PC-3 (cell line): ENCODE measurements at regions not wholly inside any gene's neighbourhood (a gene's known extent, or its start where the extent isn't known, plus 50 kb on each side); places are given as distances from the start of the nearest gene placed in this dataset.

Source experiments
- ATAC-seq: fragments of 200-7000 bp; cut with Tn5 transposase; 2 replicates; pipeline ENCODE4 v1.9.1; 2020; ENCODE audit warnings: mild to moderate bottlenecking, moderate library complexity
- BruUV-seq: library from RNA; stranded (reverse); fragments of 400-500 nt; replicated peaks from 2 replicates; lab custom pipeline; 2021; lab: Mats Ljungman, UMichigan
- CTCF ChIA-PET: fragments of 300-600 bp; sonication (Branson Sonifier 250); formaldehyde crosslinking; loops from one replicate; lab custom pipeline; 2022; ENCODE audit warnings: antibody characterized with exemption; lab: Charles Lee
- POLR2A ChIA-PET: fragments of 300-600 bp; sonication (Branson Sonifier 250); formaldehyde crosslinking; loops from one replicate; lab custom pipeline; 2022; ENCODE audit warnings: antibody characterized with exemption; ENCODE audit not compliant: unreplicated experiment; lab: Charles Lee
- DNase-seq: peaks from one replicate; pipeline ENCODE4 v3.0.0-alpha.2; 2015
- H2AFZ ChIP-seq: fragments of 300-600 bp; sonication (generic); 2 replicates; pipeline ENCODE4 v1.6.0; 2016; ENCODE audit warnings: antibody characterized with exemption, low read length
- H3F3A ChIP-seq: fragments of 300-600 bp; sonication (generic); one replicate; pipeline ENCODE4 v1.6.0; 2017; ENCODE audit warnings: antibody characterized with exemption, low read length, control low read depth, mild to moderate bottlenecking; ENCODE audit not compliant: unreplicated experiment
- H3K27ac ChIP-seq: fragments of 300-600 bp; sonication (generic); 2 replicates; pipeline ENCODE4 v1.5.1; 2016; ENCODE audit warnings: mild to moderate bottlenecking, low read length
- H3K27me3 ChIP-seq: fragments of 300-600 bp; sonication (generic); 2 replicates; pipeline ENCODE4 v1.6.1; 2016; ENCODE audit warnings: low read length, mixed read lengths
- H3K36me3 ChIP-seq: fragments of 300-600 bp; sonication (generic); 2 replicates; pipeline ENCODE4 v1.6.1; 2016; ENCODE audit warnings: low read depth, mixed run types, low read length, mixed read lengths
- H3K4me1 ChIP-seq: fragments of 300-600 bp; sonication (generic); 2 replicates; pipeline ENCODE4 v1.5.1; 2016; ENCODE audit warnings: low read length; ENCODE audit not compliant: insufficient read depth
- H3K4me2 ChIP-seq: fragments of 300-600 bp; sonication (generic); 2 replicates; pipeline ENCODE4 v1.6.0; 2016; ENCODE audit warnings: low read length
- H3K4me3 ChIP-seq: fragments of 300-600 bp; sonication (generic); 2 replicates; pipeline ENCODE4 v1.5.1; 2016; ENCODE audit warnings: mild to moderate bottlenecking, low read length, mixed read lengths
- H3K79me2 ChIP-seq: fragments of 300-600 bp; sonication (generic); 2 replicates; pipeline ENCODE4 v1.6.1; 2017; ENCODE audit warnings: low read length, mixed read lengths
- H3K9ac ChIP-seq: fragments of 300-600 bp; sonication (generic); 2 replicates; pipeline ENCODE4 v1.6.0; 2016; ENCODE audit warnings: mild to moderate bottlenecking, low read length
- H3K9me2 ChIP-seq: fragments of 300-600 bp; sonication (generic); replicated peaks from 2 replicates; pipeline ENCODE4 v1.6.1; 2016; ENCODE audit warnings: mixed run types, low read length, mixed read lengths
- H3K9me3 ChIP-seq: fragments of 300-600 bp; sonication (generic); 2 replicates; pipeline ENCODE4 v1.6.1; 2016; ENCODE audit warnings: low read length, mixed read lengths
- H4K20me1 ChIP-seq: fragments of 300-600 bp; sonication (generic); 2 replicates; pipeline ENCODE4 v1.6.1; 2016; ENCODE audit warnings: low read length, mixed read lengths
- EZH2 ChIP-seq: fragments of 300-600 bp; sonication (generic); IDR thresholded peaks from one replicate; pipeline ENCODE4 v1.6.1; 2017; ENCODE audit warnings: antibody characterized with exemption, mild to moderate bottlenecking, low read length; ENCODE audit not compliant: unreplicated experiment
- EZH2phosphoT487 ChIP-seq: fragments of 300-600 bp; sonication (generic); IDR thresholded peaks from 2 replicates; pipeline ENCODE4 v1.6.1; 2018; ENCODE audit warnings: mild to moderate bottlenecking, antibody characterized with exemption, low read length, borderline replicate concordance
- intact Hi-C: fragments of 100-400 bp; cut with micrococcal nuclease; formaldehyde crosslinking; loops from 2 replicates; pipeline ENCODE4 v1.9.0; 2023
- TF ChIP-seq, protein P1 (sequence below): fragments of 300-600 bp; sonication (generic); conservative IDR thresholded peaks from 2 replicates; pipeline ENCODE4 v1.5.1; 2017; ENCODE audit warnings: antibody characterized with exemption, low read depth, mild to moderate bottlenecking, low read length

DNA sequence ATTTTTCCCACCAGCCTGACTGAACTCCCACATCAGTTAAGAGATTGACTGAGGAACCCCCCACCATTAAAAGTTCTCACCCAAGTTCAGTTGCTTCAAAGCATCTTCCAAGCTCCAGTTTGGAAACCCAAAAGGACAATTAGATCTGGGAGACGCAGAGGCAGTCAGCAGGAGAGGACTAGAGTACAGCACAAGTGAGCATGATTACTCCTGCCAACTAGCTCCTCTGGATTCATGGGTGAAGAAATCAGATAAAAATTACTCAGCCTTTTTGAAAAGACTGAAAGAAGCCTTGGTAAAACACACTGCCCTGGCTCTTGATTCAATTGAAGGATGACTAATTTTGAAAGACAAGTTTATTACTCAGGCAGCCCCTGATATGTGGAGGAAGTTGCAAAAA, 297.5 kb downstream of the ADAM29 start:
- Histone ChIP-seq H3K27ac (no peak overlapping the region), H3K79me2 (no peaks in the 10 kb centered on the region), H3K36me3 (no peaks in the 10 kb centered on the region), H3K9me2 (no peaks in the 10 kb centered on the region), H2AFZ (no peak overlapping the region), H3K9ac (no peak overlapping the region), H3K4me1 (no peaks in the 10 kb centered on the region), H4K20me1 (no peaks in the 10 kb centered on the region), H3K9me3 (no peaks in the 10 kb centered on the region), H3K27me3 (no peaks in the 10 kb centered on the region), H3K4me2 (no peak overlapping the region), H3F3A (no peaks in the 10 kb centered on the region), H3K4me3 (no peak overlapping the region)
- TF ChIP-seq EZH2 (no peak), EZH2phosphoT487 (no peak)
- TF ChIP-seq, protein P1, sequence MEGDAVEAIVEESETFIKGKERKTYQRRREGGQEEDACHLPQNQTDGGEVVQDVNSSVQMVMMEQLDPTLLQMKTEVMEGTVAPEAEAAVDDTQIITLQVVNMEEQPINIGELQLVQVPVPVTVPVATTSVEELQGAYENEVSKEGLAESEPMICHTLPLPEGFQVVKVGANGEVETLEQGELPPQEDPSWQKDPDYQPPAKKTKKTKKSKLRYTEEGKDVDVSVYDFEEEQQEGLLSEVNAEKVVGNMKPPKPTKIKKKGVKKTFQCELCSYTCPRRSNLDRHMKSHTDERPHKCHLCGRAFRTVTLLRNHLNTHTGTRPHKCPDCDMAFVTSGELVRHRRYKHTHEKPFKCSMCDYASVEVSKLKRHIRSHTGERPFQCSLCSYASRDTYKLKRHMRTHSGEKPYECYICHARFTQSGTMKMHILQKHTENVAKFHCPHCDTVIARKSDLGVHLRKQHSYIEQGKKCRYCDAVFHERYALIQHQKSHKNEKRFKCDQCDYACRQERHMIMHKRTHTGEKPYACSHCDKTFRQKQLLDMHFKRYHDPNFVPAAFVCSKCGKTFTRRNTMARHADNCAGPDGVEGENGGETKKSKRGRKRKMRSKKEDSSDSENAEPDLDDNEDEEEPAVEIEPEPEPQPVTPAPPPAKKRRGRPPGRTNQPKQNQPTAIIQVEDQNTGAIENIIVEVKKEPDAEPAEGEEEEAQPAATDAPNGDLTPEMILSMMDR: no peak
- CTCF ChIA-PET: no interaction called here
- DNase-seq (no peak), ATAC-seq (no peak)
- no TSS peak for BruUV-seq
- POLR2A ChIA-PET: no interaction called here
- intact Hi-C loops: no loop called here

DNA sequence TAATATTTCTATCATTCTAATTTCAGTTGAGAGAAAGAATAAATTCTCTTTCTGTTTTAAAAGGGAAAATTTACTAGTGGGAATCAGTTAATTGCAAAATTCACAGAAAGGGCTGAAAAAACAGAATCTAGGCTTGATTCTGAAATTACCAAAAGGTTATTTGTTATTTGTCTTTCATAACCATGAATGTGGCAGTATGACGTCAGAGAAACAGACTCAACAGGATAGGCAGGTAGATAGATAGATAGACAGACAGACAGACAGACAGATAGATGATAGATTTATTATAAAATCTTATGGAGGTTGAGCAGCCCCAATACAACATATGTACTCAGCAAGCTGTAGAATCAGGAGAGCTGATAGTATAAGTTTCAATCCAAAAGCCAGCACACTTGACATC, 311.0 kb downstream of the ADAM29 start:
- H4K20me1 ChIP-seq: no peaks in the 10 kb centered on the region
- CTCF ChIA-PET: no interaction called here
- no peak overlapping the region for H3K9ac ChIP-seq
- no peaks in the 10 kb centered on the region for H3K79me2 ChIP-seq
- no TSS peak for BruUV-seq
- H3K9me2 ChIP-seq: no peaks in the 10 kb centered on the region
- H2AFZ ChIP-seq: no peak overlapping the region
- H3K4me2 ChIP-seq: no peak overlapping the region
- H3K9me3 ChIP-seq: no peaks in the 10 kb centered on the region
- DNase-seq (no peak), ATAC-seq (no peak)
- no peaks in the 10 kb centered on the region for H3K27me3 ChIP-seq
- no peaks in the 10 kb centered on the region for H3K4me1 ChIP-seq
- no peaks in the 10 kb centered on the region for H3K36me3 ChIP-seq
- intact Hi-C loops: no loop called here
- POLR2A ChIA-PET: no interaction called here
- TF ChIP-seq EZH2phosphoT487 (no peak), EZH2 (no peak)
- TF ChIP-seq, protein P1: no peak
- H3K27ac ChIP-seq: no peak overlapping the region
- no peaks in the 10 kb centered on the region for H3F3A ChIP-seq
- H3K4me3 ChIP-seq: no peak overlapping the region

DNA sequence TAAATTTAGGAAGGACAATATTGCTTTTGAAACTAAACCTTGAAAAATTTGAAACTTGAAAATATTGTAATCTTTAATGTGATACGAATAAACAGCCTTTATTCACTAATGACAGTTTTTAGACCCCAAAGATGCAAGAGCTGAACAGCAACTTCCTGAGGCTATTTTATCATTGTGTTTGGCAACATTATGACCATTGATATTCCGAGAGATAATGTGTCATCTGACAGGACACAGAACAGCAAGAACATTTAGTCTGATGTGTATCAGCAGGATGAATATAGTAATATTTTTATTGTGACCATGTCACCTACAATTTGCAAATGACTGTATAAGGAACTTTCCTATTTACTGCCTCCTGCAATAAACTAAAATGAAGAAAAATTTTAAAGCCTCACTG, 316.0 kb downstream of the ADAM29 start:
- BruUV-seq: no TSS peak
- intact Hi-C loops: no loop called here
- no peak for ATAC-seq

More for the DNA sequence above, 316.0 kb downstream of the ADAM29 start:
- DNase-seq: no peak
- Histone ChIP-seq H3K36me3 (no peaks in the 10 kb centered on the region), H3K9me2 (no peaks in the 10 kb centered on the region), H4K20me1 (no peaks in the 10 kb centered on the region), H3K9ac (no peak overlapping the region), H3K79me2 (no peaks in the 10 kb centered on the region), H3K4me1 (peaks cover 3% of the 10 kb centered on the region; the same call in 1 of the 2 replicates), H3K4me2 (no peak overlapping the region), H3K27ac (no peak overlapping the region), H3K27me3 (no peaks in the 10 kb centered on the region), H3F3A (no peaks in the 10 kb centered on the region), H3K9me3 (no peaks in the 10 kb centered on the region), H2AFZ (no peak overlapping the region), H3K4me3 (no peak overlapping the region)
- ChIA-PET CTCF (no interaction called here), POLR2A (no interaction called here)
- TF ChIP-seq EZH2phosphoT487 (no peak), EZH2 (no peak)
- TF ChIP-seq, protein P1: no peak
